ENCODE measurements at regions not wholly inside any gene's neighbourhood (a gene's known extent, or its start where the extent isn't known, plus 50 kb on each side); places are given as distances from the start of the nearest gene placed in this dataset.

DNA sequence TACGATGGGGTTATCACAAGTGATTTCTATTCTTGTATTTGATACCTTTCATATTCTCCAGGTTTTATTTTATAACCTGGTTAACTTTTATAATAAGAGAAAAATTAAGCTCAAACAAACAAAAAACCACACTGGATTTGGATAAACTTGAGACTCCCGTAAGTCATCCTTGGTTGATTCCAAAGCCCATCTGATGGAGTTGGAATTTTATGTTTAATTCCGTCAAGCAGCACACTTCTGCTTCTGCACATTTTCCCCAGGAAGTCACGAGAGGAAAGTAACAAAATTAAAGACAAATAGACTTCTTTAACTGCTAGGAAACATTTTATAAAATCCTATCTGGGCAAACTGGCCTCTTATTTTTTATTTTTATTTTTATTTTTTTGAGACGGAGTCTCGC, 207.9 kb downstream of the NXNL2 start:
- no peak overlapping the region for H3K4me3 Mint-ChIP-seq
- no peaks in the 10 kb centered on the region for H4K20me1 ChIP-seq (ENCODE audit: control insufficient read depth, insufficient read depth, insufficient read length)
- no peak overlapping the region for H2BK20ac ChIP-seq (ENCODE audit: low read depth, low read length, poor library complexity, severe bottlenecking)
- TF ChIP-seq, protein P1, sequence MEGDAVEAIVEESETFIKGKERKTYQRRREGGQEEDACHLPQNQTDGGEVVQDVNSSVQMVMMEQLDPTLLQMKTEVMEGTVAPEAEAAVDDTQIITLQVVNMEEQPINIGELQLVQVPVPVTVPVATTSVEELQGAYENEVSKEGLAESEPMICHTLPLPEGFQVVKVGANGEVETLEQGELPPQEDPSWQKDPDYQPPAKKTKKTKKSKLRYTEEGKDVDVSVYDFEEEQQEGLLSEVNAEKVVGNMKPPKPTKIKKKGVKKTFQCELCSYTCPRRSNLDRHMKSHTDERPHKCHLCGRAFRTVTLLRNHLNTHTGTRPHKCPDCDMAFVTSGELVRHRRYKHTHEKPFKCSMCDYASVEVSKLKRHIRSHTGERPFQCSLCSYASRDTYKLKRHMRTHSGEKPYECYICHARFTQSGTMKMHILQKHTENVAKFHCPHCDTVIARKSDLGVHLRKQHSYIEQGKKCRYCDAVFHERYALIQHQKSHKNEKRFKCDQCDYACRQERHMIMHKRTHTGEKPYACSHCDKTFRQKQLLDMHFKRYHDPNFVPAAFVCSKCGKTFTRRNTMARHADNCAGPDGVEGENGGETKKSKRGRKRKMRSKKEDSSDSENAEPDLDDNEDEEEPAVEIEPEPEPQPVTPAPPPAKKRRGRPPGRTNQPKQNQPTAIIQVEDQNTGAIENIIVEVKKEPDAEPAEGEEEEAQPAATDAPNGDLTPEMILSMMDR (conservative IDR thresholded peaks at IDR 0.05) = no peak
- peaks cover 6 to 13% (median 7%) of the 10 kb centered on the region in 3 experiments for H3K36me3 Mint-ChIP-seq (ENCODE audit: insufficient read depth in 1 of 3, low read depth in 3 of 3)
- H3K27me3 ChIP-seq (ENCODE audit: insufficient read depth, low read length) = no peaks in the 10 kb centered on the region
- H3K27me3 Mint-ChIP-seq (ENCODE audit: low read depth) = no peaks in the 10 kb centered on the region; the same call in 1 of the 2 replicates
- peaks cover 2% of the 10 kb centered on the region; the same call in 1 of the 2 replicates for H3K4me1 ChIP-seq (ENCODE audit: insufficient read depth, low read length)
- H3K27ac ChIP-seq (ENCODE audit: insufficient read length, low read depth, low read length) = no peak overlapping the region
- H4K8ac ChIP-seq (replicated peaks; ENCODE audit: insufficient read length, low read depth, low read length) = no peak overlapping the region
- H3K18ac ChIP-seq (ENCODE audit: insufficient read length, low read depth, low read length) = no peak overlapping the region
- no peak for DNase-seq
- H3K9ac ChIP-seq (ENCODE audit: extremely low read depth, insufficient read length, low read length) = no peak overlapping the region
- no peak overlapping the region for H3K27ac Mint-ChIP-seq
- no peak overlapping the region for H3T11ph ChIP-seq (ENCODE audit: low read length)
- no CpG with 5 or more reads among the region's 6 CpGs for WGBS (ENCODE audit: extremely low coverage, insufficient read length, low lambda C conversion rate)
- no peak overlapping the region for H2AFZ ChIP-seq (ENCODE audit: low read length)
- H3K4me2 ChIP-seq (ENCODE audit: insufficient read depth, insufficient read length, low read length) = no peak overlapping the region
- no peak overlapping the region for H3K23ac ChIP-seq (ENCODE audit: insufficient read length, low read depth, low read length)
- H2BK5ac ChIP-seq (ENCODE audit: insufficient read length, low read length) = no peak overlapping the region
- H4K5ac ChIP-seq (ENCODE audit: insufficient read length, low read depth, low read length) = no peak overlapping the region
- H2BK12ac ChIP-seq (ENCODE audit: insufficient read length, low read depth, low read length) = no peak overlapping the region
- H3K79me1 ChIP-seq (ENCODE audit: insufficient read depth, low read depth, low read length, poor library complexity, severe bottlenecking) = no peaks in the 10 kb centered on the region
- no peaks in the 10 kb centered on the region for H3K23me2 ChIP-seq (ENCODE audit: insufficient read length, low read depth, low read length, poor library complexity, severe bottlenecking)
- H2AK5ac ChIP-seq (ENCODE audit: insufficient read length, low read length) = no peak overlapping the region
- H2BK15ac ChIP-seq (ENCODE audit: low read depth, low read length) = no peak overlapping the region
- H3K4me1 Mint-ChIP-seq = peaks cover 28 to 33% of the 10 kb centered on the region in 2 experiments
- H3K9me3 Mint-ChIP-seq = peaks cover 14% of the 10 kb centered on the region in 2 experiments
- H3K9me3 ChIP-seq (ENCODE audit: control insufficient read depth, low read depth, low read length) = peaks cover 8% of the 10 kb centered on the region
- no peak overlapping the region for H3K4ac ChIP-seq (ENCODE audit: low read depth, low read length)
- H3K14ac ChIP-seq (ENCODE audit: insufficient read depth, low read length) = no peak overlapping the region
- no peaks in the 10 kb centered on the region for H3K79me2 ChIP-seq (ENCODE audit: insufficient read depth, low read length)
- no peak overlapping the region for H3K56ac ChIP-seq (ENCODE audit: insufficient read length, low read depth, low read length)
- no peak overlapping the region for H2BK120ac ChIP-seq (ENCODE audit: low read depth, low read length, poor library complexity, severe bottlenecking)
- H4K91ac ChIP-seq (ENCODE audit: insufficient read length, low read depth, low read length) = no peak overlapping the region

Data from H9 (cell line).